Kidney (tissue), 13 donors: ENCODE measurements at regions not wholly inside any gene's neighbourhood (a gene's known extent, or its start where the extent isn't known, plus 50 kb on each side); places are given as distances from the start of the nearest gene placed in this dataset.

Experiments used
- DNase-seq, 5 donors: peaks; one replicate each; pipeline ENCODE4 v3.0.0-alpha.2; 2013 to 2020
- FAIRE-seq: peaks from 2 replicates; lab custom pipeline; 2012; peaks lifted over from hg19 to GRCh38; lab: Jason Lieb, UNC
- H3K27ac ChIP-seq, 2 donors: one replicate each; pipeline ENCODE4 v1.7.0; 2013; ENCODE audit warnings: low read depth in 2 of 2, low read length in 2 of 2, inconsistent platforms in 1 of 2
- H3K27me3 ChIP-seq: one replicate; pipeline ENCODE4 v1.7.1; 2013; ENCODE audit warnings: low read length, inconsistent platforms; ENCODE audit not compliant: control insufficient read depth, insufficient read depth
- H3K36me3 ChIP-seq, 3 donors: one replicate each; pipeline versions ENCODE4 v1.7.0 to v1.7.1; 2013; ENCODE audit warnings: low read length in 3 of 3, control low read depth in 1 of 3, inconsistent platforms in 1 of 3; ENCODE audit not compliant: insufficient read depth in 3 of 3, control insufficient read depth in 2 of 3
- H3K4me1 ChIP-seq, 3 donors: one replicate each; pipeline versions ENCODE4 v1.7.0 to v1.7.1; 2013; ENCODE audit warnings: low read length in 3 of 3, inconsistent platforms in 1 of 3, low read depth in 1 of 3; ENCODE audit not compliant: control insufficient read depth in 2 of 3, insufficient read depth in 2 of 3
- H3K4me3 ChIP-seq, 3 donors: one replicate each; pipeline versions ENCODE4 v1.7.0 to v1.8.1; 2013; ENCODE audit warnings: low read length in 3 of 3, control low read depth in 1 of 3, inconsistent platforms in 1 of 3
- H3K9ac ChIP-seq, 3 donors: one replicate each; pipeline versions ENCODE4 v1.7.0 to v1.7.1; 2013; ENCODE audit warnings: low read length in 3 of 3, control low read depth in 1 of 3, inconsistent platforms in 1 of 3
- H3K9me3 ChIP-seq, 3 donors: one replicate each; pipeline versions ENCODE4 v1.7.0 to v1.7.1; 2013; ENCODE audit warnings: low read length in 3 of 3, control low read depth in 1 of 3, inconsistent platforms in 1 of 3; ENCODE audit not compliant: control insufficient read depth in 2 of 3, insufficient read depth in 1 of 3
- CTCF ChIP-seq: IDR thresholded peaks from 3 replicates; pipeline ENCODE4 v1.5.1; 2012; ENCODE audit warnings: mild to moderate bottlenecking, moderate library complexity, borderline replicate concordance; ENCODE audit not compliant: insufficient read depth; ENCODE audit errors: extremely low read depth
- intact Hi-C: fragments of 100-400 bp; cut with DNase I; formaldehyde crosslinking; loops from one replicate; pipeline ENCODE4 v1.11.1; 2022
- donor health status: control.
- donor health status: control.
- donor health status: control.
- donor health status: control.
- donor health status: control.
- donor health status: DM: yes; HTN: yes; CAD: no.
- donor health status: Normal renal cell carcinoma (clear cell type).

- intact Hi-C loops = no loop called here
- no peak for DNase-seq
- no peaks in the 10 kb centered on the region for H3K27me3 ChIP-seq
- no peak overlapping the region for H3K27ac ChIP-seq
- no peak overlapping the region for H3K9ac ChIP-seq
- no peak overlapping the region for H3K4me3 ChIP-seq
- no peak for TF ChIP-seq CTCF
- H3K4me1 ChIP-seq = peaks cover 0 to 3% (median 0%) of the 10 kb centered on the region in 3 donors
- FAIRE-seq = no peak
- H3K36me3 ChIP-seq = no peaks in the 10 kb centered on the region
- no peaks in the 10 kb centered on the region for H3K9me3 ChIP-seq
These were observed 222.7 kb downstream of the SOX4 start for GRCh38 chr6:21816231-21816630.

GRCh38 chr6:21820442-21820841 lies 226.9 kb downstream of the SOX4 start:
- H3K4me3 ChIP-seq = no peak overlapping the region
- FAIRE-seq (no peak), DNase-seq (no peak)
- intact Hi-C loops = no loop called here
- H3K27ac ChIP-seq = no peak overlapping the region
- H3K4me1 ChIP-seq = peaks cover 0 to 2% (median 0%) of the 10 kb centered on the region in 3 donors
- no peaks in the 10 kb centered on the region for H3K36me3 ChIP-seq
- H3K9ac ChIP-seq = no peak overlapping the region
- no peaks in the 10 kb centered on the region for H3K9me3 ChIP-seq
- TF ChIP-seq CTCF = no peak
- no peaks in the 10 kb centered on the region for H3K27me3 ChIP-seq

DNA sequence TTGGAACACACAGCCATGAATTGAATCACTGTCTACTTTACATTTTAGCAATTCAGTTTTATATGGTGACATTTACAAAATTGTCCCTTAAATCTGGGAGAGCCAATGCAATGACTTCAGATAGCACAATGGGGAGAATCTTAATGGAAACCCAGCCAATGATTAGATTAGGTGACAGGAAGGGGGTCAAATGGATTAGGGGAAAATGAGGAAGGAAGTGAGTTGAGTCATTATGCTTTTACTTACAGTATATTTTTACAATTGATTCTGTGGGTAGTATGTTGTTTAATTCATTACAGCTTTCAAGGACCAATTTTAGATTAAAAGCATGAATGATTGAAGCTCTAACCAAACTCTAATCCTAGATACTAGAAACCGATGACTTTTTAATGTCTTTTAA lies 229.8 kb downstream of the SOX4 start:
- no peak for FAIRE-seq
- H3K27me3 ChIP-seq = no peaks in the 10 kb centered on the region

More for the DNA sequence above, 229.8 kb downstream of the SOX4 start:
- Histone ChIP-seq H3K4me3 (no peak overlapping the region), H3K9me3 (no peaks in the 10 kb centered on the region), H3K27ac (no peak overlapping the region), H3K4me1 (peaks cover 0 to 3% (median 0%) of the 10 kb centered on the region in 3 donors), H3K36me3 (no peaks in the 10 kb centered on the region), H3K9ac (no peak overlapping the region)
- no peak for DNase-seq
- no peak for TF ChIP-seq CTCF
- intact Hi-C loops = no loop called here
